Naive B cell (primary cell): ENCODE measurements at regions not wholly inside any gene's neighbourhood (a gene's known extent, or its start where the extent isn't known, plus 50 kb on each side); places are given as distances from the start of the nearest gene placed in this dataset.
"Not testable (repeated sequence)": the region's sequence is repeated elsewhere in the genome, so short reads cannot be mapped to it uniquely, and the experiment has no call there.

Experiments used
- ATAC-seq, 2 donors: fragments of 150-1000 bp; cut with Tn5 transposase; 2 replicates each; pipeline ENCODE4 v1.10.0; 2021; ENCODE audit warnings: low read depth in 2 of 2, mild to moderate bottlenecking in 2 of 2, moderate library complexity in 2 of 2
- DNase-seq: peaks from one replicate; pipeline ENCODE4 v3.0.0; 2022
- H3K27ac Mint-ChIP-seq, 6 donors: one replicate each; pipeline ENCODE4 v1.8.0; 2020 to 2022; ENCODE audit warnings: mild to moderate bottlenecking in 6 of 6, mixed read lengths in 6 of 6, moderate library complexity in 5 of 6, inconsistent platforms in 2 of 6
- H3K27me3 Mint-ChIP-seq, 3 donors: one replicate each; pipeline ENCODE4 v1.8.0; 2021 to 2022; ENCODE audit warnings: mixed read lengths in 3 of 3, mild to moderate bottlenecking in 1 of 3
- H3K36me3 Mint-ChIP-seq, 2 donors: one replicate each; pipeline ENCODE4 v1.8.0; 2020 to 2022; ENCODE audit warnings: mixed read lengths in 2 of 2, inconsistent platforms in 1 of 2, mild to moderate bottlenecking in 1 of 2
- H3K4me1 Mint-ChIP-seq, 3 donors: one replicate each; pipeline ENCODE4 v1.8.0; 2020 to 2022; ENCODE audit warnings: mixed read lengths in 3 of 3, inconsistent platforms in 1 of 3, mild to moderate bottlenecking in 1 of 3, moderate library complexity in 1 of 3
- H3K4me3 Mint-ChIP-seq, 8 donors: one replicate each; pipeline ENCODE4 v1.8.0; 2020 to 2022; ENCODE audit warnings: mild to moderate bottlenecking in 8 of 8, mixed read lengths in 8 of 8, moderate library complexity in 8 of 8, inconsistent platforms in 2 of 8
- H3K9me3 Mint-ChIP-seq, 7 donors: one replicate each; pipeline ENCODE4 v1.8.0; 2020 to 2022; ENCODE audit warnings: mixed read lengths in 7 of 7, mild to moderate bottlenecking in 5 of 7, inconsistent platforms in 2 of 7, moderate library complexity in 1 of 7

GRCh38 chr4:162803378-162803777 lies 363.3 kb downstream of the NAF1 start:
- Mint-ChIP-seq H3K27me3 (no peaks in the 10 kb centered on the region), H3K9me3 (peaks cover 0 to 8% (median 4%) of the 10 kb centered on the region in 7 donors), H3K27ac (no peak overlapping the region), H3K4me3 (no peak overlapping the region), H3K36me3 (no peaks in the 10 kb centered on the region), H3K4me1 (no peaks in the 10 kb centered on the region)
- ATAC-seq: no peak
- DNase-seq: no peak

- Mint-ChIP-seq H3K27me3 (no peaks in the 10 kb centered on the region), H3K4me1 (no peaks in the 10 kb centered on the region)
- ATAC-seq: no peak
These were observed 369.6 kb downstream of the NAF1 start for GRCh38 chr4:162797108-162797507.

GRCh38 chr4:162793571-162793970 lies 373.1 kb downstream of the NAF1 start:
- Mint-ChIP-seq H3K27me3 (no peaks in the 10 kb centered on the region), H3K4me1 (no peaks in the 10 kb centered on the region)
- ATAC-seq: no peak

More at GRCh38 chr4:162797108-162797507, 369.6 kb downstream of the NAF1 start:
- no peak for DNase-seq
- Mint-ChIP-seq H3K36me3 (no peaks in the 10 kb centered on the region), H3K4me3 (no peak overlapping the region), H3K9me3 (peaks cover 0 to 8% (median 4%) of the 10 kb centered on the region in 7 donors), H3K27ac (no peak overlapping the region)

GRCh38 chr4:162793004-162793403 lies 373.7 kb downstream of the NAF1 start:
- DNase-seq (no peak), ATAC-seq (no peak)
- Mint-ChIP-seq H3K27ac (no peak overlapping the region), H3K4me3 (no peak overlapping the region), H3K4me1 (no peaks in the 10 kb centered on the region), H3K36me3 (no peaks in the 10 kb centered on the region), H3K27me3 (no peaks in the 10 kb centered on the region), H3K9me3 (peaks cover 0 to 3% (median 0%) of the 10 kb centered on the region in 7 donors)

More at GRCh38 chr4:162793571-162793970, 373.1 kb downstream of the NAF1 start:
- peaks cover 0 to 3% (median 0%) of the 10 kb centered on the region in 7 donors for H3K9me3 Mint-ChIP-seq
- no peak for DNase-seq
- no peak overlapping the region for H3K27ac Mint-ChIP-seq
- no peak overlapping the region for H3K4me3 Mint-ChIP-seq
- H3K36me3 Mint-ChIP-seq: no peaks in the 10 kb centered on the region

GRCh38 chr4:162791226-162791625 lies 375.5 kb downstream of the NAF1 start:
- no peak for ATAC-seq

GRCh38 chr4:162787120-162787519 lies 379.6 kb downstream of the NAF1 start:
- H3K27me3 Mint-ChIP-seq: no peaks in the 10 kb centered on the region
- H3K36me3 Mint-ChIP-seq: no peaks in the 10 kb centered on the region
- DNase-seq (no peak), ATAC-seq (no peak)
- H3K4me3 Mint-ChIP-seq: no peak overlapping the region
- no peaks in the 10 kb centered on the region for H3K4me1 Mint-ChIP-seq
- H3K27ac Mint-ChIP-seq: no peak overlapping the region
- H3K9me3 Mint-ChIP-seq: peaks cover 0 to 3% (median 0%) of the 10 kb centered on the region in 7 donors

More at GRCh38 chr4:162791226-162791625, 375.5 kb downstream of the NAF1 start:
- no peak for DNase-seq
- no peaks in the 10 kb centered on the region for H3K36me3 Mint-ChIP-seq
- H3K27ac Mint-ChIP-seq: no peak overlapping the region
- H3K27me3 Mint-ChIP-seq: no peaks in the 10 kb centered on the region
- H3K4me1 Mint-ChIP-seq: no peaks in the 10 kb centered on the region
- H3K4me3 Mint-ChIP-seq: no peak overlapping the region
- H3K9me3 Mint-ChIP-seq: peaks cover 0 to 3% (median 0%) of the 10 kb centered on the region in 7 donors

- no peaks in the 10 kb centered on the region for H3K9me3 Mint-ChIP-seq
- peaks cover 0 to 4% (median 0%) of the 10 kb centered on the region in 3 donors for H3K27me3 Mint-ChIP-seq
- DNase-seq (no peak), ATAC-seq (no peak)
- no peaks in the 10 kb centered on the region for H3K36me3 Mint-ChIP-seq
- no peak overlapping the region for H3K4me3 Mint-ChIP-seq
- no peaks in the 10 kb centered on the region for H3K4me1 Mint-ChIP-seq
- H3K27ac Mint-ChIP-seq: no peak overlapping the region
These were observed 383.7 kb downstream of the NAF1 start for GRCh38 chr4:162782778-162783525.

- Mint-ChIP-seq H3K4me1 (no peaks in the 10 kb centered on the region), H3K27me3 (peaks cover 0 to 4% (median 0%) of the 10 kb centered on the region in 3 donors), H3K4me3 (no peak overlapping the region), H3K9me3 (no peaks in the 10 kb centered on the region), H3K36me3 (no peaks in the 10 kb centered on the region), H3K27ac (no peak overlapping the region)
- ATAC-seq (no peak), DNase-seq (no peak)
These were observed 384.5 kb downstream of the NAF1 start for GRCh38 chr4:162782096-162782777.

GRCh38 chr4:162770761-162771490 lies 395.8 kb downstream of the NAF1 start:
- Mint-ChIP-seq H3K4me1 (no peaks in the 10 kb centered on the region), H3K27ac (no peak overlapping the region), H3K36me3 (no peaks in the 10 kb centered on the region), H3K4me3 (no peak overlapping the region), H3K9me3 (peaks cover 0 to 1% (median 0%) of the 10 kb centered on the region in 7 donors), H3K27me3 (no peaks in the 10 kb centered on the region)
- ATAC-seq: no peak
- DNase-seq: no peak

GRCh38 chr4:162767083-162767482 lies 399.6 kb downstream of the NAF1 start:
- no peaks in the 10 kb centered on the region for H3K36me3 Mint-ChIP-seq
- H3K9me3 Mint-ChIP-seq: peaks cover 0 to 1% (median 0%) of the 10 kb centered on the region in 7 donors
- H3K27ac Mint-ChIP-seq: no peak overlapping the region
- H3K4me3 Mint-ChIP-seq: no peak overlapping the region
- no peaks in the 10 kb centered on the region for H3K27me3 Mint-ChIP-seq
- no peaks in the 10 kb centered on the region for H3K4me1 Mint-ChIP-seq
- ATAC-seq (no peak), DNase-seq (no peak)

- Mint-ChIP-seq H3K9me3 (peaks cover 0 to 3% (median 0%) of the 10 kb centered on the region in 7 donors), H3K27me3 (no peaks in the 10 kb centered on the region), H3K36me3 (no peaks in the 10 kb centered on the region), H3K4me3 (no peak overlapping the region), H3K4me1 (no peaks in the 10 kb centered on the region), H3K27ac (no peak overlapping the region)
- ATAC-seq (no peak), DNase-seq (no peak)
These were observed 404.7 kb downstream of the NAF1 start for GRCh38 chr4:162761965-162762364.

GRCh38 chr4:162740228-162740627 lies 426.5 kb downstream of the NAF1 start:
- H3K4me1 Mint-ChIP-seq, H3K27ac Mint-ChIP-seq, H3K27me3 Mint-ChIP-seq, H3K4me3 Mint-ChIP-seq, H3K36me3 Mint-ChIP-seq, H3K9me3 Mint-ChIP-seq, DNase-seq, ATAC-seq: not testable (repeated sequence)

- not testable (repeated sequence) for H3K4me3 Mint-ChIP-seq, ATAC-seq, H3K27me3 Mint-ChIP-seq, H3K4me1 Mint-ChIP-seq, H3K9me3 Mint-ChIP-seq, DNase-seq, H3K36me3 Mint-ChIP-seq, H3K27ac Mint-ChIP-seq
These were observed 427.1 kb downstream of the NAF1 start for GRCh38 chr4:162739596-162739995.
